IMR-90 (cell line): ENCODE measurements at regions not wholly inside any gene's neighbourhood (a gene's known extent, or its start where the extent isn't known, plus 50 kb on each side); places are given as distances from the start of the nearest gene placed in this dataset.

Experiments used
- ATAC-seq: fragments of 200-7000 bp; cut with Tn5 transposase; 2 replicates; pipeline ENCODE4 v1.9.1; 2020; ENCODE audit warnings: low read depth, mild to moderate bottlenecking, moderate library complexity
- BruUV-seq: library from RNA; stranded (reverse); fragments of 400-500 nt; replicated peaks from 2 replicates; lab custom pipeline; 2021; lab: Mats Ljungman, UMichigan
- CTCF ChIA-PET: fragments of 300-600 bp; formaldehyde crosslinking; extraction: SDS; loops from one replicate; lab custom pipeline; 2021; ENCODE audit warnings: antibody characterized with exemption; lab: Yijun Ruan, JAX
- POLR2A ChIA-PET: fragments of 300-600 bp; sonication (Branson Sonifier 250); formaldehyde crosslinking; loops from one replicate; lab custom pipeline; 2022; ENCODE audit warnings: antibody characterized with exemption; ENCODE audit not compliant: unreplicated experiment; lab: Charles Lee
- DNase-seq: peaks from one replicate; pipeline ENCODE4 v3.0.0; 2013
- H2AFZ ChIP-seq: replicated peaks from 2 replicates; pipeline ENCODE3; 2013; ENCODE audit warnings: low read length, mild to moderate bottlenecking; ENCODE audit not compliant: poor library complexity
- H2AK5ac ChIP-seq: 2 replicates; pipeline ENCODE4 v1.6.1; 2013; ENCODE audit warnings: low read depth, low read length, inconsistent platforms
- H2AK9ac ChIP-seq: replicated peaks from 2 replicates; pipeline ENCODE3; 2013; ENCODE audit warnings: mild to moderate bottlenecking, low read depth, low read length, moderate library complexity; ENCODE audit not compliant: poor library complexity
- H2BK120ac ChIP-seq: 2 replicates; pipeline ENCODE4 v1.6.1; 2013; ENCODE audit warnings: low read depth, low read length, inconsistent platforms
- H2BK15ac ChIP-seq: 3 replicates; pipeline ENCODE4 v1.6.1; 2013; ENCODE audit warnings: low read depth, low read length, inconsistent platforms
- H2BK20ac ChIP-seq: 2 replicates; pipeline ENCODE4 v1.6.1; 2013; ENCODE audit warnings: low read depth, mild to moderate bottlenecking, inconsistent platforms, low read length, moderate library complexity
- H2BK5ac ChIP-seq: 2 replicates; pipeline ENCODE4 v1.6.1; 2013; ENCODE audit warnings: mild to moderate bottlenecking, low read depth, low read length, inconsistent platforms; ENCODE audit not compliant: poor library complexity, severe bottlenecking
- H3K14ac ChIP-seq: replicated peaks from 2 replicates; pipeline ENCODE4 v1.6.1; 2013; ENCODE audit warnings: low read depth, low read length, inconsistent platforms
- H3K18ac ChIP-seq: 2 replicates; pipeline ENCODE4 v1.6.1; 2013; ENCODE audit warnings: low read depth, low read length, control low read depth
- H3K23ac ChIP-seq: 2 replicates; pipeline ENCODE4 v1.6.1; 2013; ENCODE audit warnings: low read depth, low read length, inconsistent platforms
- H3K27ac ChIP-seq: 2 replicates; pipeline ENCODE4 v1.5.1; 2013; ENCODE audit warnings: mild to moderate bottlenecking, control low read depth, low read length; ENCODE audit not compliant: insufficient read depth
- H3K27me3 ChIP-seq: 2 replicates; pipeline ENCODE4 v1.6.1; 2013; ENCODE audit warnings: low read length; ENCODE audit not compliant: control insufficient read depth, insufficient read depth
- H3K36me3 ChIP-seq: 2 replicates; pipeline ENCODE4 v1.6.1; 2013; ENCODE audit warnings: low read length, mixed read lengths; ENCODE audit not compliant: control insufficient read depth, insufficient read depth
- H3K4ac ChIP-seq: 2 replicates; pipeline ENCODE4 v1.6.1; 2013; ENCODE audit warnings: low read depth, low read length, inconsistent platforms
- H3K4me1 ChIP-seq: 2 replicates; pipeline ENCODE4 v1.6.1; 2013; ENCODE audit warnings: low read length, mixed read lengths; ENCODE audit not compliant: control insufficient read depth, insufficient read depth
- H3K4me2 ChIP-seq: 2 replicates; pipeline ENCODE4 v1.6.1; 2013; ENCODE audit warnings: low read depth, mild to moderate bottlenecking, control low read depth, low read length, moderate library complexity
- H3K4me3 ChIP-seq: 2 replicates; pipeline ENCODE4 v1.5.1; 2013; ENCODE audit warnings: low read depth, mild to moderate bottlenecking, control low read depth, low read length, moderate library complexity; ENCODE audit not compliant: insufficient read depth
- H3K56ac ChIP-seq: 2 replicates; pipeline ENCODE4 v1.6.1; 2013; ENCODE audit warnings: low read length, inconsistent platforms; ENCODE audit not compliant: insufficient read depth; ENCODE audit errors: extremely low read depth
- H3K79me1 ChIP-seq, 2 experiments: 2 replicates each; pipeline ENCODE4 v1.6.1; 2013; ENCODE audit warnings: low read length in 2 of 2, inconsistent platforms in 1 of 2, low read depth in 1 of 2
- H3K9ac ChIP-seq: 2 replicates; pipeline ENCODE4 v1.6.1; 2013; ENCODE audit warnings: low read depth, low read length, control low read depth
- H3K9me1 ChIP-seq: 2 replicates; pipeline ENCODE4 v1.6.1; 2013; ENCODE audit warnings: low read length, inconsistent platforms; ENCODE audit not compliant: insufficient read depth
- H3K9me3 ChIP-seq: 2 replicates; pipeline ENCODE4 v1.6.1; 2013; ENCODE audit warnings: low read length; ENCODE audit not compliant: control insufficient read depth, insufficient read depth
- H4K20me1 ChIP-seq: 2 replicates; pipeline ENCODE4 v1.6.1; 2013; ENCODE audit warnings: low read length, inconsistent platforms; ENCODE audit not compliant: insufficient read depth
- H4K5ac ChIP-seq: 2 replicates; pipeline ENCODE4 v1.6.1; 2013; ENCODE audit warnings: mild to moderate bottlenecking, low read depth, low read length, control low read depth
- H4K8ac ChIP-seq, 2 experiments: 2 replicates each; pipeline ENCODE4 v1.6.1; 2013; ENCODE audit warnings: low read depth in 2 of 2, low read length in 2 of 2, control low read depth in 1 of 2, inconsistent platforms in 1 of 2
- H4K91ac ChIP-seq: 2 replicates; pipeline ENCODE4 v1.6.1; 2013; ENCODE audit warnings: low read depth, low read length, inconsistent platforms; ENCODE audit not compliant: insufficient read depth
- POLR2A ChIP-seq: IDR thresholded peaks from 2 replicates; pipeline ENCODE4 v1.6.1; 2012; ENCODE audit warnings: mild to moderate bottlenecking, low read depth, low read length
- WGBS, 2 experiments: methylation state at CpG; one replicate each; pipeline versions ENCODE4 v1.1.5 to v1.1.7; 2013; ENCODE audit warnings: missing lambda C conversion rate in 2 of 2; ENCODE audit not compliant: insufficient read length in 1 of 2; ENCODE audit errors: extremely low coverage in 2 of 2; 5-methylcytosine and 5-hydroxymethylcytosine counted together
- dilution Hi-C: fragments of 300-500 bp; cut with HindIII; formaldehyde crosslinking; loops from one replicate; pipeline ENCODE4 v1.14.3; 2018; ENCODE audit warnings: low sequenced_read_pairs; ENCODE audit not compliant: unreplicated experiment
- in situ Hi-C: fragments of 300-500 bp; cut with MboI; formaldehyde crosslinking; loops from 3 replicates; pipeline ENCODE4 v1.14.3; 2019; ENCODE audit warnings: low sequenced_read_pairs, inconsistent platforms, mixed read lengths
- intact Hi-C: fragments of 100-400 bp; cut with micrococcal nuclease; formaldehyde crosslinking; loops from 2 replicates; pipeline ENCODE4 v1.10.0; 2022

DNA sequence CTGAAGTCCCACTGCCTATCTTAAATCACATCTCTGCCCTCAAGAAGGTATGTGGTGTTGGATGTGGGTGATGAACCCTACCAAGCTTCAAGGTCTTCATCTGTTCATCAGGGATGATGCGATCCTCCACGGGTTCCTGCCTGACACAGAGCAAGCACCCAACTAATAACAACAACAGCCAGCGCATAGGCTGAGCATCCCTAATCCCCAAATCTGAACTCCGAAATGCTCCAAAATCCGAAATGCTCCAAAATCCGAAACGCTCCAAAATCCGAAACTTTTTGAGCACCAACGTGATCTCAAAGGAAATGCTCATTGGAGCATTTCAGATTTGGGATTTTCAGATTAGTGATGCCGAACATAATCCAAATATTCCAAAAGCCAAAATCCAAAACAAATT lies 238.9 kb upstream of the SDK2 start:
- Histone ChIP-seq H4K8ac (no peak overlapping the region), H3K9ac (no peak overlapping the region), H3K27me3 (no peaks in the 10 kb centered on the region), H3K9me3 (peaks cover 41% of the 10 kb centered on the region), H3K18ac (no peak overlapping the region), H3K56ac (no peak overlapping the region), H4K20me1 (no peaks in the 10 kb centered on the region), H2BK5ac (no peak overlapping the region), H4K91ac (no peak overlapping the region), H4K5ac (no peak overlapping the region), H2AK9ac (no peak overlapping the region), H3K36me3 (no peaks in the 10 kb centered on the region), H2BK20ac (no peak overlapping the region), H2BK15ac (no peak overlapping the region), H2AK5ac (no peak overlapping the region), H3K23ac (no peak overlapping the region), H2AFZ (no peak overlapping the region), H3K4me2 (no peak overlapping the region), H3K9me1 (no peaks in the 10 kb centered on the region), H3K79me1 (no peaks in the 10 kb centered on the region), H3K4me1 (no peaks in the 10 kb centered on the region), H3K14ac (no peak overlapping the region), H3K4me3 (no peak overlapping the region), H3K27ac (no peak overlapping the region), H3K4ac (no peak overlapping the region), H2BK120ac (no peak overlapping the region)
- BruUV-seq: no TSS peak
- TF ChIP-seq POLR2A: no peak
- dilution Hi-C loops: no loop called here
- DNase-seq (no peak), ATAC-seq (no peak)
- WGBS, 2 experiments: no CpG with 5 or more reads among the region's 10 CpGs
- ChIA-PET CTCF (no interaction called here), POLR2A (no interaction called here)
- in situ Hi-C loops: loop anchor here (25.0 kb wide), 1 partner anchor 204 kb away; no protein-coding TSS in a partner anchor
- intact Hi-C loops: no loop called here
